ENCODE measurements at regions not wholly inside any gene's neighbourhood (a gene's known extent, or its start where the extent isn't known, plus 50 kb on each side); places are given as distances from the start of the nearest gene placed in this dataset.

GRCh38 chr5:160496784-160497183 is 75.1 kb downstream of the PTTG1 start:
- TF ChIP-seq CTCF (IDR thresholded peaks at IDR 0.05; ENCODE audit: low read length) = no peak
- TF ChIP-seq EZH2 (IDR thresholded peaks at IDR 0.05; ENCODE audit: borderline replicate concordance, low read length) = no peak

All from OCI-LY1 (cell line).